ENCODE measurements at regions not wholly inside any gene's neighbourhood (a gene's known extent, or its start where the extent isn't known, plus 50 kb on each side); places are given as distances from the start of the nearest gene placed in this dataset.

DNA sequence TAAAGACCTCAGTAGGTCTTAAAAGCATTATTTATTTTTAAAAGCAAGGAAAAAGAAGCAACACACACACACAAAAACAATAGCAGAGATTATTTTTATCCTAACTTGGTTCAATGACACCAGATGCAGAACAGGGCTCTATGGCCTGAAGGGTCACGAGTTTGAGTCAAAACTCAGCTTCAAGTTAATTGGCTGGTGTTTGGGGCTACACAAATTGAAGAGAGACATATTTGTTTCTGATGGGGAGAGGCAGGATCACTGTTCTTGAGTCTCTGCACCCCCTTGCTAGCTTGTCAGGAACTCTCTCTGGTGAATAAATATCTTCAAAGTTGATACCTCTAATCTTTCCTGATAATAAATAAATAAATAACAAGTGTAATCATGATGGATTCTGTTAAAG is 466.1 kb downstream of the PRKD1 start:
- TF ChIP-seq EZH2 (IDR thresholded peaks at IDR 0.05; ENCODE audit: borderline replicate concordance, insufficient read depth, low read depth, low read length, poor library complexity, severe bottlenecking) = no peak
- TF ChIP-seq, protein P1, sequence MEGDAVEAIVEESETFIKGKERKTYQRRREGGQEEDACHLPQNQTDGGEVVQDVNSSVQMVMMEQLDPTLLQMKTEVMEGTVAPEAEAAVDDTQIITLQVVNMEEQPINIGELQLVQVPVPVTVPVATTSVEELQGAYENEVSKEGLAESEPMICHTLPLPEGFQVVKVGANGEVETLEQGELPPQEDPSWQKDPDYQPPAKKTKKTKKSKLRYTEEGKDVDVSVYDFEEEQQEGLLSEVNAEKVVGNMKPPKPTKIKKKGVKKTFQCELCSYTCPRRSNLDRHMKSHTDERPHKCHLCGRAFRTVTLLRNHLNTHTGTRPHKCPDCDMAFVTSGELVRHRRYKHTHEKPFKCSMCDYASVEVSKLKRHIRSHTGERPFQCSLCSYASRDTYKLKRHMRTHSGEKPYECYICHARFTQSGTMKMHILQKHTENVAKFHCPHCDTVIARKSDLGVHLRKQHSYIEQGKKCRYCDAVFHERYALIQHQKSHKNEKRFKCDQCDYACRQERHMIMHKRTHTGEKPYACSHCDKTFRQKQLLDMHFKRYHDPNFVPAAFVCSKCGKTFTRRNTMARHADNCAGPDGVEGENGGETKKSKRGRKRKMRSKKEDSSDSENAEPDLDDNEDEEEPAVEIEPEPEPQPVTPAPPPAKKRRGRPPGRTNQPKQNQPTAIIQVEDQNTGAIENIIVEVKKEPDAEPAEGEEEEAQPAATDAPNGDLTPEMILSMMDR (IDR thresholded peaks at IDR 0.05) = no peak
- Mint-ChIP-seq H3K9me3 (ENCODE audit: insufficient read depth) (no peaks in the 10 kb centered on the region), H3K27me3 (no peaks in the 10 kb centered on the region), H3K4me1 (no peaks in the 10 kb centered on the region), H3K4me3 (no peak overlapping the region), H3K27ac (no peak overlapping the region)
- DNase-seq (no peak), ATAC-seq (ENCODE audit: low read depth) (no peak)
- no peaks in the 10 kb centered on the region for H3K9me3 ChIP-seq (ENCODE audit: control extremely low read depth in 1 of 3, control insufficient read depth in 2 of 3, insufficient read depth in 1 of 3, low read length in 2 of 3)
- H3K4me3 ChIP-seq (ENCODE audit: control extremely low read depth in 1 of 5, extremely low read depth in 1 of 5, insufficient read depth in 1 of 5, low read depth in 2 of 5, low read length in 4 of 5) = no peak overlapping the region
- ChIA-PET CTCF (no interaction called here), POLR2A (no interaction called here)
- H2AFZ ChIP-seq (ENCODE audit: insufficient read depth, low read depth, low read length, poor library complexity, severe bottlenecking) = no peak overlapping the region
- no peak overlapping the region for H3K4me2 ChIP-seq (replicated peaks; ENCODE audit: low read depth, low read length, poor library complexity, severe bottlenecking)
- no peak overlapping the region for H3K27ac ChIP-seq (ENCODE audit: low read length in 2 of 2)
- H3K9ac ChIP-seq (ENCODE audit: low read length) = no peak overlapping the region
- no peaks in the 10 kb centered on the region for H4K20me1 ChIP-seq (ENCODE audit: control insufficient read depth, insufficient read depth, low read length, poor library complexity, severe bottlenecking)
- WGBS (ENCODE audit: insufficient coverage) = no CpG with 5 or more reads among the region's 1 CpG
- H3K27me3 ChIP-seq (replicated peaks in 1 of 4; ENCODE audit: control extremely low read depth in 1 of 4, control insufficient read depth in 3 of 4, insufficient read depth in 4 of 4, low read length in 3 of 4) = no peaks in the 10 kb centered on the region
- H3K4me1 ChIP-seq (ENCODE audit: control insufficient read depth in 2 of 2, insufficient read depth in 2 of 2, low read length in 2 of 2) = no peaks in the 10 kb centered on the region
- no peaks in the 10 kb centered on the region for H3K79me2 ChIP-seq (ENCODE audit: control insufficient read depth, insufficient read depth, low read length)
- intact Hi-C loops (cut with micrococcal nuclease) = no loop called here
- H3K36me3 ChIP-seq (replicated peaks in 1 of 2; ENCODE audit: control extremely low read depth in 1 of 2, control insufficient read depth in 1 of 2, extremely low read depth in 1 of 2, insufficient read depth in 2 of 2, low read length in 1 of 2) = no peaks in the 10 kb centered on the region

DNA sequence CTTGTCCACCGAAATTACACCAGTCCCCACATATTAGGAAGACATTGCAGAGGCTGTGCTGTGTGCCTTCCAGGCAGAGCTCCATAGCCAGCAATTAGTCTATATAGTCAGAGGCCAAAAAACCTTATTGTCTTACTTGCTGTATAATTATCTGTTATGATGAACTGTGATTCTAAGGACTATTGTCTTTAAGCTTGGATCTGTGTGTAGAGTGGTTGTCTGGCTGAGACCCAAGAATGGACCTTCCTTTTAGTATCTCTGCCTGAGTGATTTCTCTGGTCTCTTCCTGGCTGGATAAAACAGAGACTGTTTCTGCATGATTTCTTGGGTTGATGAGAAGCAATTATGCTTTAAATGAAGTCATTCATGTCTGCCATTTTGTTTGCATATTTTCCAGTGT is 465.3 kb downstream of the PRKD1 start:
- no peaks in the 10 kb centered on the region for H3K4me1 Mint-ChIP-seq
- WGBS (ENCODE audit: insufficient coverage) = no CpG with 5 or more reads among the region's 1 CpG
- intact Hi-C loops (cut with micrococcal nuclease) = no loop called here

More for the DNA sequence above, 465.3 kb downstream of the PRKD1 start:
- POLR2A ChIA-PET = no interaction called here
- H3K9me3 Mint-ChIP-seq (ENCODE audit: insufficient read depth) = no peaks in the 10 kb centered on the region
- no peak overlapping the region for H3K9ac ChIP-seq (ENCODE audit: low read length)
- CTCF ChIA-PET = no interaction called here
- H3K27me3 Mint-ChIP-seq = no peaks in the 10 kb centered on the region
- no peak overlapping the region for H3K27ac ChIP-seq (ENCODE audit: low read length in 2 of 2)
- H3K27ac Mint-ChIP-seq = no peak overlapping the region
- no peak for ATAC-seq (ENCODE audit: low read depth)
- no peak overlapping the region for H3K4me3 Mint-ChIP-seq
- H3K79me2 ChIP-seq (ENCODE audit: control insufficient read depth, insufficient read depth, low read length) = no peaks in the 10 kb centered on the region
- H3K4me1 ChIP-seq (ENCODE audit: control insufficient read depth in 2 of 2, insufficient read depth in 2 of 2, low read length in 2 of 2) = no peaks in the 10 kb centered on the region
- no peak overlapping the region for H2AFZ ChIP-seq (ENCODE audit: insufficient read depth, low read depth, low read length, poor library complexity, severe bottlenecking)
- H3K4me3 ChIP-seq (ENCODE audit: control extremely low read depth in 1 of 5, extremely low read depth in 1 of 5, insufficient read depth in 1 of 5, low read depth in 2 of 5, low read length in 4 of 5) = no peak overlapping the region
- no peaks in the 10 kb centered on the region for H3K27me3 ChIP-seq (replicated peaks in 1 of 4; ENCODE audit: control extremely low read depth in 1 of 4, control insufficient read depth in 3 of 4, insufficient read depth in 4 of 4, low read length in 3 of 4)
- H3K4me2 ChIP-seq (replicated peaks; ENCODE audit: low read depth, low read length, poor library complexity, severe bottlenecking) = no peak overlapping the region
- TF ChIP-seq EZH2 (IDR thresholded peaks at IDR 0.05; ENCODE audit: borderline replicate concordance, insufficient read depth, low read depth, low read length, poor library complexity, severe bottlenecking) = no peak
- TF ChIP-seq, protein P1 (IDR thresholded peaks at IDR 0.05) = no peak
- no peaks in the 10 kb centered on the region for H4K20me1 ChIP-seq (ENCODE audit: control insufficient read depth, insufficient read depth, low read length, poor library complexity, severe bottlenecking)
- H3K36me3 ChIP-seq (replicated peaks in 1 of 2; ENCODE audit: control extremely low read depth in 1 of 2, control insufficient read depth in 1 of 2, extremely low read depth in 1 of 2, insufficient read depth in 2 of 2, low read length in 1 of 2) = no peaks in the 10 kb centered on the region
- no peak for DNase-seq
- H3K9me3 ChIP-seq (ENCODE audit: control extremely low read depth in 1 of 3, control insufficient read depth in 2 of 3, insufficient read depth in 1 of 3, low read length in 2 of 3) = no peaks in the 10 kb centered on the region

All from B cell (primary cell).